GM18873 (cell line): ENCODE measurements at regions not wholly inside any gene's neighbourhood (a gene's known extent, or its start where the extent isn't known, plus 50 kb on each side); places are given as distances from the start of the nearest gene placed in this dataset.

Source experiments
- ATAC-seq: cut with Tn5 transposase; IDR thresholded peaks from one replicate; pipeline ENCODE4 v1.9.1; 2021; ENCODE audit warnings: mild to moderate bottlenecking, moderate library complexity, moderate number of reproducible peaks; ENCODE audit not compliant: unreplicated experiment, low FRiP score

DNA sequence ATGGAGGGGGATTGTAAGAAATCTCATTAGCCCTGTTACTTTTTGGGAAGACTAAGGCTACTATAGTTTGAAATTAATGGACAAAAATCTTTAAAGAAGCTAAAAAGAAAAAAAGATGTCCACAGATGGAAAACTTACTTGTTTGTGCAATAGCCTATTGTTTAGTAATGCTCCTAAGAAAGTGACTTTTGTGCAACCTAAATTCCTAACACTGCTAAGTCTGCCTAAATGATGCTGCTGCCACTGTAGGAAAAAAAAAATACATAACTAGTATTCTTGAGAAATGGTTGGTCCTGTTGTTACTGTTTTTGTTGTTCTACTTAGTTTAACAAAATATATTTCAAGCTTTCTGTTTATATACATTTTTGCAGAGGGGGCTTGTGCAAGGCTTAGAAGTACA, 108.2 kb upstream of the NR3C1 start:
- ATAC-seq: no peak

DNA sequence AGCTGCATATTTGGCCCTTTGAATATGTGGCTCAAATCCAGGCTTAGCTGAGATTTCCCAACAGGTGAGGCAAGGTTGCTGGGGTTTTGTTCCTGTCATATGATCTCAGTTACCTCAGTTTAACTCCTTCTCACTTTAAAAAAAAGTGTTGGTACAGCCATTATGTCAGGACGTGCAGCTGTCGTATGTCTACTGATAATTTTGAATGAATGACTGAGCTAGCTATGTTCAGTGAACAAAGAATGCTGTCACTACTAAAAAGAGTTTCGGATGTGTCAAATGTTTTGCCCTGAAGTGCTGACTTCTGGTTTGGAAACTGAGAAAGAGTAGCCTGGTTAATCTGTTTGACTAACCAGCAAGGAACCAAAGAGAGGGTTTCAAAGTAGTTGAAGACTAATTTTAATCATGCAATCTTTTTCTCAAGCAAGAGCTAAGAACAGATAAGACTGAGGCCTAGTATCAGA, 106.3 kb upstream of the NR3C1 start:
- ATAC-seq: peak; percentile 84

DNA sequence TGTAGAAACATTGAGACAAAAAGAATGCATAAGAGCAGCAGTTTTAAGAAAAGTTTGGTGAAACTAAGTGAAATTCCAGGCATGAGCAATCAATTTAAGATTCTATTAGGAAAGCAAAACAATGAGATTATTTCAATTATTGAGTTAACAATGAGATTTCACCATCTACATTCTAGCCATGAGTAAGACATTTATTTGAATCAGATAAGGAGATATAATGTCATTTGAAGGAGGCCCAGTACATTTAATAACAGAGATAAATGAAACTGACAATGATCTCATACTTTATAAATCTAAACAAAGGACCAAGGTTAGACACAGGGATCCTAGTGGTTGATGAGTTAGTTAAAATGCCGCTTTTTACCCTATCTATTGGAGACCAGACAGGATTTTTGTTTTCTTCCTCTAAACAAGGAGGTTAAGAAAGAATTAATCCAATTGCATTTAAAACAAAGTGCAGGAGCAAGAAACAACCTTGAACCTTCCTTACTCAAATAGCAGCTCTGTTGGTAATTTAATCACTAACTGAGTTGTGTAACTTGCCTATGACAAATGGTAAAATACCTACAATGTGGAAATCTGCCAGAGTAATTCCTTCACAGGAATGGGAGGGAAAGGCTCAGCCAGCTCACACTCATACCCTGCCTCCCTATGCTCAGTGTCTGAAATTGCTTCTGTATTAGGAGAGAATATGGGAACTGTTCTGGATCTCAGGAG, 103.5 kb upstream of the NR3C1 start:
- ATAC-seq: no peak

DNA sequence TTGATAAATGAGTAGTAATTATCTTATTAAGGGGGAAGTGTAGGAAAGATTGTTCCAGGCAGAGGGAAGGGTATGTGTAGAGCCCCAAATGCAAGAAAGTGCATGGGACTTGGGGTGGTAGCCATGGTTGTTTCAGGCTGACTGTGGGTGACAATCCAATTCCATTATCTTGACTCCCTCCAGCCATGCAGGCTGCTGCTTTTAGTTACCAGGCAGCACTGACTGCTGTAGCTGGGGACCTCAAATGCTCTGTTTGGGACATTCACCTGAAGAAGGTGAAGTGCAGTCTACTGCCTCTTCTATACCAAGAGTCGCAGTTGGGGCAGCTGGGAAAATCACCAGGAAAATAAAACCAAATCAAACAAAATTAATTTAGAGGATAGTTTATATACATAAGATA, 102.4 kb upstream of the NR3C1 start:
- ATAC-seq: no peak

DNA sequence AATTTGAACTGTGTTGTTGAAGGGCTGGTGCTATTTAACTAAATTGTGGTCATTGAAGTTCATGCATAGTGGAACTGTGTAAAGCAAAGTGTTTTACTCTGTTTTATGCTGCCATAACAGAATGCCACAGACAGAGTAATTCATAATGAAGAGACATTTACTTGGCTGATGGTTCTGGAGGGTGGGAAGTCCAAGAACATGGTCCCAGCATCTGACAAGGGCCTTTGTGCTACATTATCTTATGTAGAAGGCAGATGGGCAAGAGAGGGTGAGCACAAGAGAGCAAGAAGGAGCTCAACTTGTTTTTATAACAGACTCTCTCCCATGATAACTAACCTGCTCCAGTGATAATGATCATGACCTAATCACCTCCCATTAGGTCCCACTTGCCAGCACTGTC, 101.9 kb upstream of the NR3C1 start:
- no peak for ATAC-seq

DNA sequence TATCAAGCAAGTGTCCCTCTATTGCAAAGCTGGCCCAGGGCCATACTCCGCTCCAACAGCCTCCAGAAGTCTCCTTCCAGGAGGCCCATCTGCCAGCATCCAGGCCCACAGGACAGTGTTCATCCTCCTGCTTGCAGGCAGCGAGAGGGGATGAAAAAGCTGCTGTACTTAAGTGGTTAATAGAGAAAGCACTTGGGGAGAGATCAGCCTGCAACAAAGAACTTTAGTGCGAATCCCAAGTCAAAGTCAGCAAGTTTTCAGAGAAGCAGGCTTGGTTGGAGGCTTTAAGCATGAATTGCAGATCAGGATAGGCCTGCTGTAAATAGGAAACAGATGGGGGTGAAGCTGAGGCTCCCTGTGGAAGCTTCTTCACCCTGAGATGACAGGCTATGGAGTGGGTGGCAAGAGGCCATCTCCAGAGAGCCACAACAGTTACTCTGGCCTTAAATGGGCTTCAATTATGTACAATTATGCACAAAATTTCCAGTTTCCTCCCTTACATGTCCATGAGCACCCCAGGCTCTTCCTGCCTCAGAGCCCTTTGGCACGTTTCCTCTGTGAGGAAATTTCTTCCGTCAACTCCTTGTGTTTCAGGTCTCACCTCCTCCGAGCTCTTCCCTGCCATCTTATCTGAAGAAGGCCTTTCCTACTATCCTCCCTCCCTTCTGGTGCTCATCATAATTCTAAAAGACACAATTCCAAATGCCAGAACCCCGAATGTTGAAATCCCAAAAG, 98.0 kb upstream of the NR3C1 start:
- no peak for ATAC-seq

DNA sequence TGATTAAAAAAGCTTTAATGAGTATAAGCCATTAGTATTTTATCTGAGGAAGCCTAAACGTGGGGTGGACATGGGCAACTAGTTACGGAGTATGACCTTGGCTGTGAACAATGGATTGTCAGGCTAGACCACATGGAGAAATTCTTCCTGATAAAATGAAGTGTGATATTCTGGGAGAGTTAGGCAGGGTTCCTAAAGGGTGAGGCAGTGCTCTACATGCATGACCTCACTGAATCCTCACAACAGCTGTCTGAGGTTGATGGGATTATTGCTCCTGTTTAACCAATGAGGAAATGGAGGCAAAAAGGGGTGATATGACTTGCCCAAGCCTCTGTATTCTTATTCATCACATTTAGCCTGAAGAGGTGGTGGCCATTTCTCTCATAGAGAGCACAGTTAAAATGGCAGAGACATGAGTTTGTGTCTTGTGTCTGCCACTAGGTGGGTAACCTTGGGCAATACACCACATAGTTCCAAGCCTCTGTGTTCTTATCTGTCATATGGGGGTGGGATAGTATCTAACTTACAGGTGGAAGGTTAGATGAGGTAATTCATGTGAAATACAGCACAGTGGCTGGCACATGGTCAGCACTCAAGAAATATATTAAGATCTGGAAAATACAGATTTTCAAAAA, 96.1 kb upstream of the NR3C1 start:
- ATAC-seq: no peak

DNA sequence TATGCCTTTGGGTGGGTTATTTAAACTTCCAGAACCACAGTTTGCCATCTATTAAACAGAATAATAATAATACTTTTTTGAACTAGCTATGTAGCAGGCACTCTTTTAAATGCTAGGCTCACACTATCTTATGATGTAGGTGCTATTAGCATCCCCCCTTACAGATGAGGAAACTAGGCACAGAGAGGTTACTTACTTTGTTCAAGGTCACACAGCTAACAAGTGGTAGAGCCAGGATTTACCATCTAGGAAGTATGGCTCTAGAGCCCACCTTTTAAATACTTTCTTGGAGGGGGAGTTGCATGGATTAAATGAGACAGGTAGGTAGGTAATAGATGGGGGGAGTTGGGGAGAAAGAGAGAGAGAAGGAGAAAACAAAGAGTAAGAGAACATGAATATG, 95.3 kb upstream of the NR3C1 start:
- no peak for ATAC-seq

DNA sequence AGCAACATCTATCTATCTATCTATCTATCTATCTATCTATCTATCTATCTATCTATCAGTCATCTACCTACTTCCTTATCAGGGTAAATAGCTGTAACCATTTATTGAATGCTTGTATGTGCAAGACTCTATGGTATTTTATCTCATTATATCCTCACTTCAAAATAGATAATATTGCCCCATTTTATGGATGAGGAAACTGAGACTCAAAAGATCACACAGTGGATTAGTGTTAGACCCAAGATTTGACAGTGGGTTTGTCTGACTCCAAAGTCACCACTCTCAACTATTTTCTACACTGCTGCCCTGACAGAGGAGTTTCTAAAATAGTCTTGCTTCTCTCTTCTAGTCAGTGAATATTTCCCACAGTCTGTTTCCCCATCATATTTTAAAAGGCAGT, 94.3 kb upstream of the NR3C1 start:
- no peak for ATAC-seq

DNA sequence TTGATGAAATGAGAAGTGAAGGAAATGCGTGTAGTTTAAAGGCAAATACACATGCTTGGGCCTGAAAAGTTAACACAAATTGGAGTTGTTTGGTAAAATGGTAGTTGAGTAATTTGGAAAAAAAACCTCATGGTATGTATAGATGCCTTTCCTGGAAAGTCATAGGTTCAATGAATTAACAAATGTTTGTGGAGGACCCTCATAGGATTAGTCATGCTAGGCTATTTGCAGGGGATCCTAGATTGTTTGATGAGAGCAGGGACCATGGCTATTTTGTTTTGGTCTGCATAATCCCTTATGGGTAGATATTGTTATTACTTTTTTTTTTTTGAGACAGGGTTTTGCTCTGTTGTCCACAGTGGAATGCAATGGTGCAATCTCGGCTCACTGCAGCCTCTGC, 93.5 kb upstream of the NR3C1 start:
- ATAC-seq: no peak

DNA sequence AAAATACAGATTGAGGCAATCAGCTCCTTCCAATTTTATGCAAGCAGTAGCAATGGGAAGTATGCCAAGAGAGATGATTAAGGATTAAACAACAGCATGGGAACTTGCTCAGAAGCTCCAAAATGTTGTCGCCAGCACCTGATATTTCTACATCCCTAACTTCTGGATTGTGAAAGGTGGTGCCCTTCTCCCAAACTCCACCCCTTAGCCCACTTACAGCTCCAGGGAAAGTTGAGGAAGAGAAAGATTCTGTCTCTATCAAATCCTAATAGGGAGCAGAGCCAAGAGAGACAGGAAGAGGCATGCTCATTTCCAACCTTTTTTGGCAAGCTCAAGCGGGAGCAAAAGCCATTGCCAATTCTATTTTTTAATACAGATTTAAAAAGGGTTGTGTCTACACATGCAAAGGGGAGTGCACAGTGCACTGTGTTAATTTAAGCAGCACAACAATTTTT, 92.4 kb upstream of the NR3C1 start:
- no peak for ATAC-seq

DNA sequence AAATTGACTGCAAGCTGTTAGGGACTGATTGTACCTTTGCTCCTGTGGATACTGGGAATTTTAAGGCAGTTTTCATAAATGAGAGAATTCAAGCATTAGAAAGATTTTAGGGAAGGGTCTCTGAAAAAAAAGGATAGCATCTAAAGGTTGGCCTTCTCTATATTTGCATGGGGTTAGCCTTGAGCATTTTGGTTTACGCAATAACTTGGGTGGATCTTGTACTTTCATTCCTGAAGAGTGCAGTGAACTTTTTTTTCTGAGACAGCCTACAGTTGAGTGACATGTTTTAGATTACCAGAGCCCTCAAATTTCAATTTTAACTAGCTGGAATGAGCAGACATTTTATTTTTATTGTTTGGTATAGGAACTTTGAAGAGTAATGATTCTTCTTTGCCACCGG, 91.6 kb upstream of the NR3C1 start:
- no peak for ATAC-seq

DNA sequence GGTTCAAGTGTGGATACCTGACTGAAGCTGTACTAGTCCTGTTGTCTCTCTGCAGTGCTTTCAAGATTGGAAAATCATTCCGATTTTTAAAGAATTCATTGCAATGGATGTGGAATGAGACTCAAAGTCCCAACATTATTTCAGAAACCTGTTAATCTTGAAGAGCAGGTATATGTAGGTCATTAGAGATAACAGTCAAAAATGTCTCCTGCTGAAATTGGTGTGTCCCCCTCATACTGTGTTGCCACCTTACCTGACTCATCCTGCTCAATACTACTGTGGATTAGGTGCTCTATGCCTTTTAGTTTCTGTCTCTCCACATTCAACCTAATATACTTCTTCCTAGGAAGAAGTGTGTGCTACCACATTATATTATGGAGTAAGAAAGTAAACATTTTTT, 91.1 kb upstream of the NR3C1 start:
- ATAC-seq: no peak

DNA sequence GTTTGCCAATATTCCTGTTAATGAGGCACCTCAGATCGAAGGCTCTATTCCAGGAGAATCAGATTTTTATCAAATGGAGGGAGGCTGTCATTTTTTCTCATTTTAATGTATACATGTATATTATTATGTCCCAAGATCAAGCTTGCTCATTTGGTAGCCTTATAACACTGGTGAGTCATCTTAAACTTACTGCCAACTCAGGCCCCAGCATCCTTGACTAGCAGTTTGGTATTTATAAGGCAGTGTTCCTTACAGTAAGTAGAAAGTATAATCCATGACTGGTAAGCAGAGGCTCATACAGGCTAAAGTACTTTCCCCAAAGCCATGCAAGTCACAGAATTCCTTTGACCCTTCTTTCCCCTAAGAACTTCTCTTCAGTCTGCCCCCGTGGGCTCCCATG, 90.7 kb upstream of the NR3C1 start:
- no peak for ATAC-seq

DNA sequence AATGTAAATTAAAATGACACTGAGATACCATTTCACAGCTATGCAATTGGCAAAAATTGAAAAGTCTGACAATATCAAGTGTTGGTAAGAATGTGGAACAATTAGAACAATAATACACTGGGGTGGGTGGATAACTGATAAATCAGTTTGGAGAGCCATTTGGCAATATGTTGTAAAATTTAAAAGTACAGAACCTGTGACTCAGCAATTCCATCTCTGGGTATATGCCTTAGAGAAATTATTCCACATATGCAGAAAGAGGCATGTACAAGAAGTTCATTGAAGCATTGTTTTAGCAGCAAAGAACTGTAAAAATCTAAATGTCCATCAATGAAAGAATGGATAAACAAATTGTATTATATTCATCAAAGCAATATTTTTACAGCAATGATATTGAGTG, 89.3 kb upstream of the NR3C1 start:
- ATAC-seq: no peak

DNA sequence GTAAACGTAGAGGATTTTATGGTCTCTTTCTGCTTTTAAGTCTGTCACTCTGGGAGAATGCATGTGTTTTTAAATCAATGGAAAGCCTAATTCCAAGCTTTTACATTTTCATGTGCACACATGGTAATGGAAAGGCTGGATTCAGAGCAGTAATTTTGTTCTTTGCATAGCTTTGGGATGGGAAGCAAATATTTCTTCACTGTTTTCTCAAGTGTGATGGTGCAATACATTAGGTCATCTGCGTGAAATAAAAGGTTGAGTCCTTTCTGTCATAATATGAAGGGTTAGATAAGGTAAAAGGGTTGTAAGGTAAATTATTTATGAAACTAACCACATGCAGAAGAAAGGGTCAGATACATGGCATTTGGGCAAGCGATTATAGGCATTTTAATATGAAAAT, 88.2 kb upstream of the NR3C1 start:
- ATAC-seq: no peak

DNA sequence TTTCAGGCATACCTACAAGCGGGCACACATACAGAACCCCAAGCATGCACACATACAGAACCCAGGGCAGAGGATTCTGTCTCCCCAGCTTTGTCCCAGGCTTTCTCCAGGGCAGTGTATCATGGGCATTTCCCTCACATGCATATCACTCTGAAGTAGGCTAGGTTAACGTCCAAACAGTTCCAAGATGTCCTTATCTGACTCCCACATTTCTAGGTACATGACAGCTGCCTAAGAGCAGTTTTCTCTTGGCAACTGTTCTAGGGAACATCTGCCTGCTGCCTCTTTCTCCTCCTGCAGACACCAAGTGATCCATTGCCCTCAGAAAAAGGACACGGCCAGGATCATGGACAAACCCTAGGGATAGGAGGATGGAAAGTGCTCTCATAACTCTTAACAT, 84.9 kb upstream of the NR3C1 start:
- ATAC-seq: no peak

DNA sequence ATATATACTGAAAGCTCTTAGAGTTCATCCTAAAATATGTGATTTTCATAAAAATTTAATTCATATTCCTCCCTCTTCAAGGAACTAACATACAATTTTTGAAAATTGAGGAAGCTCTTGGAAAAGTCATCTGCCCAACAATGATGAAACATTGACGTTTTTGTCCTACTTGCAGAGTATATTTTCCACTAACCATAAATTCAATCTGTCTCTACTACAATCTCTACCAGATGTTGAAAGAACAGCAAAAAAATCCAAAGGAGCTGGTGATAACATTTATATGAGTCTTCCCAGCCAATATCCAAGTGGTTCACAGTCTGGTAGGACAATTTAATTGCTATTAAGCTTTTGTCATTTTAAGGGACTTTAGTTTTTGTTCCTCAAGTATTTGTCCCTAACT, 81.1 kb upstream of the NR3C1 start:
- no peak for ATAC-seq

DNA sequence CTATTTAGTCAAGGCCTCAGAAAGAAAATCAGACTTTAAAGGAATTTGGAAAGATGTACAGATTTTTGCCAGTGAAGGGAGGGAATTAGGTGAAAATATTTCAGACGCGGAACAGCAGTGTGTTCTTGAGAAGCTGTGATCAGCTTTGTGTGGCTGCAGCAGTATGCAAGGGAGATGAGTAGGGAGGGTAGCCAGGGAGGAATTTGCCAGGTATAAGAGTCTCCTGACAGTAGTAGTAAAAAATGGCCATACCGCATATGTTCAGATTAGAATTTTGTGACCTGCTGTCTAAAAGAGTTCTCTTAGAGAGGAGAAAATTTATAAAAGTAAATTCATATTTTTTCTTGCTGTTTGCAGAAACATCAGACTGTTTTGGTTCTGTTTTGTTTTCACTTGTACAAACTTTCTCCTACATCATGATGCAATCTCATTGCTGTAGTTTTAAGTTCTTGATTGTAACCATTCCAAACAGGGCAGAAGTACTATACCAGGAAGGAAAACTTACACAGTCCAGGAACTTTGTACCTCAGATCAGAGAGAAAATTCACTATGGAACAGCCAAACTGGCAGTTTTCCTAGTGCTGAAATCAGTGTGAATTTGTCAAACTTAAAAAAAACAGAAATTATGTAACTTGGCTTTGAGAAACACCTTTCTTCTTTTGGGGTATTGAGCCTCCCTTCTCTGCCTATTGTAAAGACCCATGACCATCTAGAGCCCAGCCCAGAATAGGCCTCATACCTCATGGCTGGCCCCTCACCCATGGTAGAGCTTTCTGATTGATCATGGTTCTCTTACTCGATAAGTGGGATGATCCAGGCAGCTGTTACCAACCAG, 78.4 kb upstream of the NR3C1 start:
- no peak for ATAC-seq

DNA sequence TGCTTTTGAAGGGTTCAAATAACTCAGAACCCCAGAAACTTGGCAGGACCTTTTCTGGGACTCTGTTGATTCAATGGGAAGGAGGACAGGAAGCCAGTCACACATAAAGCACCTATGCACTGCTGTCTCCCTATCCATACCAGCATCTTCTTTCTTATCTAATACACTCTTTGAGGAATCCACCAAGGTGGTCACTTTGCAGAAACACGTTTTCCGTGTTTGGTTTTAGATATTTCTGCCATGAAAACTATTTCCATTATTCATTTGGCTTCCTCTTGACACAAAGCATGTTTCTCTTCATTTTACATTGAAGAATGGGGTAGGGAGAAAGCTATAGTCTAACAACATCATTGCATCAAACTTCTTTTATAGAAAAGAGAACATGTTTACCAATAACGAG, 76.5 kb upstream of the NR3C1 start:
- ATAC-seq: no peak

DNA sequence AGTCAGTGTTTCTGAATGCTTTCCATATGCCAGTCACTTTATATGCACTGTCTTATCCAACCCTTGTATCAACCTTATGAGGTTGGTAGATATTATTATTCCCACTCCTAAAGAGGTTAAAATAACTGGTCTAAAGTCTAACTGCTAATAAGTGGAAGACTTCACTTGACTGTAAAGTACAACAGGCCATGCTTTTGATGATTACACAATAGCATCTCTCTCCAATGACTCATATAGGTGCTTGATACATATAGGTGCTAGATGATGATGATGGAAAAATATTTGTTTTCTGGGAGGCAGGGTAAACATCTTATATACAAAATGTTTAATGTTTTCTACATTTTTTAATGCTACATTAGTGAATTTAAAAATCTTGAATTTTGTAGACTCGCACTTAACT, 75.9 kb upstream of the NR3C1 start:
- ATAC-seq: no peak
